ENCODE measurements at regions not wholly inside any gene's neighbourhood (a gene's known extent, or its start where the extent isn't known, plus 50 kb on each side); places are given as distances from the start of the nearest gene placed in this dataset.

DNA sequence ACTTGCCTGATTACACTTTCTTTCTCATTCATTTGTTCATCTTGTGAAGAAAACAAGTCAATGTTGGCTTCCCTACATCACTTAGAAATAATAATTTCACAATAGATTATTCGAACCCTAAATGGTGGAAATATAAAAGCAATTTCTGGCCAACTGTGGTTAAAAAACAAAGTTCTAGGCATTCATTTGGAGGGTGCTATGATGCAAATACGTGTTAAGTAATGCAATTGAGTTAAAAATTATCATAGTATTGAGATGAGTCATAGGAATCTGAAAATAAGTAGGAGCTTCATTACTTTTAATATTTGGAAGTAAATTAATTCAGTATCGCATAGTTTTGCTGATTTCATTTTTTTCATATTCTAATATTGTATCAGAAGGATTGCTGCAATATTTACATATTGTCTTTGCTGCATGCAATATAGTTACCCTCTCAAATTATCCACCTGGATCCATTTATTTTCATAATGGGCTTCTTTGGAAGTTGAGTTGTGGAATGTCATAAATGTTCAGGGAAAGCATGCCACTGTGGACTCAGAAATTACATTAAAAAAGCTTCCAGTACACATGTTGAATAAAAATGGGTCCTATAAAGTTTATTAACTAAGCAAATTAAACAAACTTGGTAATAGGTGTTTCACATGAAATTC lies 647.7 kb upstream of the WWC1 start:
- DNase-seq (ENCODE audit: low read depth), result no peak

GRCh38 chr5:167644619-167645018 lies 646.8 kb upstream of the WWC1 start:
- DNase-seq (ENCODE audit: low read depth), result no peak

GRCh38 chr5:167649471-167649870 lies 642.0 kb upstream of the WWC1 start:
- no peak for DNase-seq (ENCODE audit: low read depth)

- DNase-seq (ENCODE audit: low read depth), result no peak
These were observed 638.8 kb upstream of the WWC1 start for GRCh38 chr5:167652690-167653089.

- no peak for DNase-seq (ENCODE audit: low read depth)
These were observed 637.8 kb upstream of the WWC1 start for GRCh38 chr5:167653645-167654106.

GRCh38 chr5:167657016-167657415 lies 634.4 kb upstream of the WWC1 start:
- no peak for DNase-seq (ENCODE audit: low read depth)

- DNase-seq (ENCODE audit: low read depth), result no peak
These were observed 632.6 kb upstream of the WWC1 start for GRCh38 chr5:167658889-167659288.

GRCh38 chr5:167661605-167662004 lies 629.8 kb upstream of the WWC1 start:
- no peak for DNase-seq (ENCODE audit: low read depth)

DNA sequence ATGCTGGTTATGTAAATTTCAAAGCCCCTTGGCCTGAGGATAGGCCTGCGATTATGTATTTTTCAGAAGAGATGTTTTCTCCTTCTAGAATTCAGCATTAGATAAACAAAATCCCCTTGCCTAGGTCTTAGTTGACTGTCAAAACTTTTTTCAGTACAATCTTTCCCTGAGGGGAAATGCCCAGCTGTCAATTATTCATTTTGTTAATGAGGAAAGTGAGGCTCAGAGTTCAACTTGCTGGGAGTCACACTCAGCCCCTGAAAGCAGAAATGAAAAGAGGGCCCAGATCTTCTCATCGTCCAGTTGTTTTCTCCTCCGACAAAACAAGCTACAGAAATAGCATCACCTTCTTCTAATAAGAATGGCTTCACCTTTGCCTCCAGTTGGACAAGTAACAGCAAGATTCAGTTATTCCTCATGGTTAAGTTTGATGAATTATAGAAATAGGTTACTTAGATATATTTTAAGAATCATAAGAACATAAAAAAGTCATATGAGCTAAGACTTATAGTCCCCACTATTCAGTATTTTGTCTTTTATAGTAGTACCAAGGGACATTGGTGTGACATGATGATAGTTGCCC lies 627.1 kb upstream of the WWC1 start:
- no peak for DNase-seq (ENCODE audit: low read depth)

DNA sequence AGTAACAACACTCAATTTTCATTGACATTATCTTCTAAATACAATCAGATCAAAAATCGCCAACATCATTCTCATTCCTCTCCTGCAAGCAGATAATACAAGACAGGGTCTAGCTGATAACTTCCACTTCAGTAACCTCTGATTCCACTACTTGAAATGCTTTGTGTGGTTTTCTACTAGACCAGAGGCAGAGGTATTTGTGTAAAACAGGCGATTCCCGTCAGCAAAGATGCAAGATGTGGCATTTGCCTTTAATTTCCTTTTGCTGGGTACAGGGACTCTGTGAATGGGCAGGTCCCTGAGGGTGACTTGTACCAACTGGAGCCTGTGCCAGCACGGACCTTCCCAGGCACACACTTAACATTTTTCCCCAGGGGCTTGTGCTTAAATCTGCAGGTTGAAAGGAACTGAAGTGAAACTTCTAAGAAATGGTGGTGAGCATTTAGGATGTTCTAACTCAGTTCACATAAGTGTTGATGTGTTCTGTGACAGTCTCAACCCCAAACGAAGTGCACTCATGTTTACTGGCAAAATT lies 625.5 kb upstream of the WWC1 start:
- no peak for DNase-seq (ENCODE audit: low read depth)

GRCh38 chr5:167671176-167671575 lies 620.3 kb upstream of the WWC1 start:
- no peak for DNase-seq (ENCODE audit: low read depth)

- no peak for DNase-seq (ENCODE audit: low read depth)
These were observed 617.5 kb upstream of the WWC1 start for GRCh38 chr5:167673942-167674341.

DNA sequence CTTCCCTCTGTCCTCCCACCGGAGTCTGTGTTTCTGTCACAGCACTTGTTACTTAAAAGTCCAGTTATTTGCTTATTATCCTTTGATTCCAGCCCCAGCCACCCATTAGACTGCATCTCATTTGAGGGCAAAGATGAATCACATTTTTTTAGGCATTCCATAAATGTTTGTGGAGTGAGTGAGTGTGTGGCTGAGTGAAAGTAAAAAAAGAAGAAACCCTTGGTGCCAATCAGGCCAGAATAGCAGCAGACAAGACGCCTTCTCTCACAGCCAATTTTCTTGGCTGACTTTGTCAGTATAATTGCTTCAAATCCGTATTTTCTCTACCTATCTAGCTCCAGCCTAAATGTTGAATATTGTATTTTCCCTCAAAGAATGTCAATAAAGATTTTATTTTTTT lies 613.0 kb upstream of the WWC1 start:
- no peak for DNase-seq (ENCODE audit: low read depth)

DNA sequence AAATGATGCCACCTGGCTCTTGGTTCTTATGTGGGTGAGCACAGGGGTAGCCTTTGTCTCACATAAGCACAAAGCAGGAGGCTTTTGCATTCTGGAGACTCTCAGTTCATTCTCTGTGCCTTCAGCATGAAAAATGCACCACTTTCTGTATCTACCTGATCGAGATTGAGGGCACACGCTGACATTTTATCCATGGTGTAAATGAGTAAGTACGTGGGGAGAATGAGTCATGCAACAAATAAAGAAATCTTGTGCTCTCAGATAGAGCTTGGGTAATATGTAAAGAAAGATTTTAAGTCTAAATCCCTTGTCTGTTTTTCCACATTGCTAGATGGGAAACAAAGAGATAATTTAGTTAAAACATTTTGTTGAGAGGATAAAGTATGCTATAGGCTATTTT lies 607.2 kb upstream of the WWC1 start:
- DNase-seq (ENCODE audit: low read depth), result no peak

DNA sequence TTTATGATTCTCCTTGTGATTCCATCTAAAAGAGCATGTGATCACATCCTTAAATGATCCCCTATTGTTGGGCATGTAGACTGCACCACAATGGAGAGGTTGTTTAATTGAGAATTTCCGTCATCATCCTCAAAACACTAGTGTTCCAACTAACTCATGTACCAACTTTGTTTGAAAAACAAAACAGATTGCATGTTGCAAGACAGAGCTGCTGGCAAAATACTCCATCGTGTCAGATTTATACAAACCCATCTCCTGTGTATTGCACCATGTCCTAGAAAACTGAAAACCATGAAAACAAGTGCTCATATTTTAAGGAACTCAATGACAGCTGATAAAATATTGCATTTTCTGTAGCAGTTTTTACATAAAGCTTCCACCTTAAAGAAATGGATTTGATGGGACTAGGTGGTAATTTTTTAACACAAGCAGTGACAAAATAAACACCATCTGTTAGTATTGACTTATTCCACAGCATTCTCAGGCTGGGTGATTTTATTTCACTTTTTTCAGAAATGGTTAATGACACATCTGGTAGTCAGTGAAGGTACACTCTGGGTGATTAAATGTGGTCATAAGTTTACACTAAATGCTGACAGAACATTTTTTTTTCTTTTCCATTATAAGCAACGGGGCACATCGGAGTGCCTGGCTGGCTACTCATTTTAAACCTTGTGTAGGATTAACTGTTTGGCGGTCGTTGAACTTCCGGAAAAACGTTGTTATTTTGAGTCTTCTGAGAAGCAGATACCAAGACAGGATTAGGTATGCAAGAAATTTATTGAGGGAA lies 602.9 kb upstream of the WWC1 start:
- DNase-seq (ENCODE audit: low read depth), result no peak

DNA sequence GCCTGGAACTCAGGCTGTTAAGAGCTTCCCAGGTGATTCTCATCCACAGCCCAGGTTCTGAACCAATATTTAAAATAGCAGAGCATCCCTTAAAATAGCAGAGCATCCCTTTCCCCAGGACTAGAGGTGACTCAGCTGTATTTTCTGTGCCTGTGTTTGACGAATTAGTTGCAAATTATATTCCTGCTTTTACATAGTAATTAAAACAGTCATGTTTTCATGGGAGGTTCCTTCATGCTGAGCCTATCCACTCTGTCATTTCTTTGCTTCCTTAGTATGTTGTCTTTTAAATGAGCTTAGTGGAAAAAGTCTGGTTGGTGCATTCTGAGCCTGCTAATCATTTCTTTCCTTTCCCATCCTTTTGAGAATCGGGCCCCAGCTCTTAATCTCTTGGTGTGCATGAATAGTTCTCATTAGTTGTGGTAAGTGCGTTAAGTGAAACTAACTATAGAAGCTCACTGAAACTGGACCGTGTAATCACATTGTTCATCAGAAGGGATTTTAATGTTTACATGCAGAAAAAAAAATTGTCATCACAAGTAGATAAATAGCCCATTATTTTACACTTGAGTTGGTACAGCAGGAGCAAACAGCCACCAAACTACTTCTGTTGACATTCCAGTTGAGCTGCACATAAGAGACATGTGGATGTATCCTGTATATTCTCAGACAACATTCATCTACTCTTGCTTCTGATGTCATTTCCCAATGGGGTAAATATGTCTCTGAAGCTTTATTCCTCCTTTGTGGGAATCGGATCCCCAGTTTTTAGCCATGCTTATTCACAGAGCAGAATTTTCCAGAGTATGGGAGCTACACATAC lies 596.9 kb upstream of the WWC1 start:
- no peak for DNase-seq (ENCODE audit: low read depth)

GRCh38 chr5:167696558-167697314 lies 594.7 kb upstream of the WWC1 start:
- DNase-seq (ENCODE audit: low read depth), result no peak

DNA sequence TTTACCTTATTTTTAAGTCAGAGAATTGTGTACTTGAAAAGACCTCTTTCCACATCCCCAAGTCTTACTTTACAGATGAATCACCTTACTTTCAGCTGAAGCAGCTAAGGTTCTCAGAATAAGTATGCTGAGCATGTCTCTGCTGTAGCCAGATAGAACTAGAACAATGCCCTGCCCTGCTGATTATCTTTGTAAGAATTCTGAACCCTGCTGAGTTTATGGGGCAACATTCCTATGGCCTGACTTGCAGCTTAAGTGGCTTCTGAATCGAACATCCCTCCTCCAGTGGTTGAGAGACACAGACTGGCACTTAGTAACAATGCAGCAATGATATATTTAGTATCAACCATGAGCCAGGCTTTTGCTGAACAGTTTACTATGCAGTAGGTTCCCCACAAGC lies 592.0 kb upstream of the WWC1 start:
- DNase-seq (ENCODE audit: low read depth), result no peak

DNA sequence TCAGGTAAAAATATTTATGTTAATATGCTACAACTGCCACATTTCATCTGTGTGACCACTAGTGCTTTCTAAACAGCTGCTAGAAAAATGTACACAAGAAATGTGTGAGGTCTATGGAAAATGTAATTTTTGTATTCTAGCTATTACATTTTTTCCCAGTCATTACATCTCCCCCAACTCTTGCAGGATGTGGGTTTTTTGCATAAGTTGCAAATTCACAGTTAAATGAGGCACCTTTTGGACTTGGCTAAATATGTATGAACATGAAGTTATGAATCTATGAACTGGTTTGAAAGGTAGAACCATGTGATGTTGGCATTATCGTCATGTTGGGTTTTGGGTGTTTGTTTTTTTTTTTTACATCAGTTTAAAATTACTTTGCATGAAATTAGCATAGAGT lies 590.4 kb upstream of the WWC1 start:
- no peak for DNase-seq (ENCODE audit: low read depth)

GRCh38 chr5:167702014-167702413 lies 589.4 kb upstream of the WWC1 start:
- no peak for DNase-seq (ENCODE audit: low read depth)

GRCh38 chr5:167708449-167708848 lies 583.0 kb upstream of the WWC1 start:
- no peak for DNase-seq (ENCODE audit: low read depth)

Measured in stimulated activated CD8-positive, alpha-beta memory T cell treated with anti-CD3 and anti-CD28 coated beads, Interleukin-15, amount 100 ng/mL, for 1 hour (primary cell).